Right lobe of liver (tissue), 6 donors: ENCODE measurements at regions not wholly inside any gene's neighbourhood (a gene's known extent, or its start where the extent isn't known, plus 50 kb on each side); places are given as distances from the start of the nearest gene placed in this dataset.

Experiments
- ATAC-seq, 4 donors: fragments of 200-7000 bp; cut with Tn5 transposase; one replicate each; pipeline ENCODE4 v1.9.1; 2020; ENCODE audit warnings: mild to moderate bottlenecking in 4 of 4, moderate library complexity in 4 of 4
- DNase-seq, 3 donors: peaks; one replicate each; pipeline ENCODE4 v3.0.0-alpha.2; 2020
- H3K27ac ChIP-seq, 3 donors: fragments of 200-600 bp; one replicate each; pipeline ENCODE4 v1.8.0; 2022
- H3K27me3 ChIP-seq, 2 donors: fragments of 200-600 bp; one replicate each; pipeline ENCODE4 v1.8.0; 2022
- H3K36me3 ChIP-seq, 4 donors: fragments of 200-600 bp; sonication (generic) in 1 of 4; one replicate each; pipeline versions ENCODE4 v1.5.1 to v1.8.0; 2017 to 2022; ENCODE audit warnings: control low read depth in 1 of 4
- H3K4me1 ChIP-seq, 4 donors: fragments of 200-600 bp; sonication (generic) in 1 of 4; one replicate each; pipeline versions ENCODE4 v1.5.1 to v1.8.0; 2017 to 2022; ENCODE audit warnings: control low read depth in 1 of 4
- H3K4me3 ChIP-seq, 3 donors: fragments of 200-600 bp; one replicate each; pipeline ENCODE4 v1.8.0; 2022
- H3K9me3 ChIP-seq, 4 donors: fragments of 200-600 bp; sonication (generic) in 1 of 4; one replicate each; pipeline versions ENCODE4 v1.5.1 to v1.8.0; 2017 to 2022; ENCODE audit warnings: control low read depth in 1 of 4
- CTCF ChIP-seq, 4 donors: fragments of 200-600 bp in 3 of 4; fragments of 450-650 bp in 1 of 4; IDR thresholded peaks; one replicate each; pipeline versions ENCODE4 v1.5.1 to v1.8.0; 2016 to 2022; ENCODE audit warnings: antibody characterized with exemption in 4 of 4, mild to moderate bottlenecking in 2 of 4
- POLR2A ChIP-seq: fragments of 450-650 bp; IDR thresholded peaks from one replicate; pipeline ENCODE4 v1.6.1; 2017; ENCODE audit warnings: antibody characterized with exemption, mild to moderate bottlenecking
- WGBS: methylation state at CpG from one replicate; pipeline ENCODE4 v1.1.6; 2018; ENCODE audit warnings: low coverage, low lambda C conversion rate; ENCODE audit not compliant: insufficient coverage; ENCODE audit errors: missing lambda C conversion rate; 5-methylcytosine and 5-hydroxymethylcytosine counted together
- intact Hi-C, 2 donors: fragments of 100-400 bp; cut with DNase I; formaldehyde crosslinking; loops; one replicate each; pipeline versions ENCODE4 v1.11.2 to v1.14.1; 2022
- donor health status: DM: no; HTN: yes; CAD: no.
- donor health status: DM: no; HTN: no; CAD: no.
- donor health status: DM: no; HTN: no; CAD: no.
- donor health status: DM: no; HTN: yes; CAD: no.
- donor health status: DM: no; HTN: yes; CAD: no.

- H3K4me1 ChIP-seq = no peaks in the 10 kb centered on the region
- 77% methylated on average over 6 of the region's 12 CpGs for WGBS
- DNase-seq = no peak
- no peaks in the 10 kb centered on the region for H3K9me3 ChIP-seq
- intact Hi-C loops = no loop called here
- H3K4me3 ChIP-seq = no peak overlapping the region
- no peak overlapping the region for H3K27ac ChIP-seq
- no peaks in the 10 kb centered on the region for H3K36me3 ChIP-seq
- H3K27me3 ChIP-seq = no peaks in the 10 kb centered on the region
- no peak for TF ChIP-seq POLR2A
- TF ChIP-seq CTCF (IDR thresholded peaks at IDR 0.05) = no peak
- peak in 1 of 4 donors; percentile 24 for ATAC-seq
Observed at GRCh38 chr10:43879742-43880141, 231.1 kb upstream of the ZNF32 start.

- ATAC-seq (no peak), DNase-seq (no peak)
- 73% methylated on average over 4 of the region's 7 CpGs for WGBS
- no peak overlapping the region for H3K27ac ChIP-seq
- no peaks in the 10 kb centered on the region for H3K4me1 ChIP-seq
- H3K36me3 ChIP-seq = no peaks in the 10 kb centered on the region
- intact Hi-C loops = no loop called here
- H3K27me3 ChIP-seq = no peaks in the 10 kb centered on the region
- H3K4me3 ChIP-seq = no peak overlapping the region
- H3K9me3 ChIP-seq = no peaks in the 10 kb centered on the region
- TF ChIP-seq POLR2A (no peak), CTCF (IDR thresholded peaks at IDR 0.05) (no peak)
Observed at GRCh38 chr10:43879162-43879561, 230.5 kb upstream of the ZNF32 start.

- ATAC-seq (peak; percentile 62 to 80 (median 73)), DNase-seq (peak in 1 of 3 donors; percentile 55)
- H3K27ac ChIP-seq = no peak overlapping the region
Observed at GRCh38 chr10:43878386-43878785, 229.7 kb upstream of the ZNF32 start.

DNA sequence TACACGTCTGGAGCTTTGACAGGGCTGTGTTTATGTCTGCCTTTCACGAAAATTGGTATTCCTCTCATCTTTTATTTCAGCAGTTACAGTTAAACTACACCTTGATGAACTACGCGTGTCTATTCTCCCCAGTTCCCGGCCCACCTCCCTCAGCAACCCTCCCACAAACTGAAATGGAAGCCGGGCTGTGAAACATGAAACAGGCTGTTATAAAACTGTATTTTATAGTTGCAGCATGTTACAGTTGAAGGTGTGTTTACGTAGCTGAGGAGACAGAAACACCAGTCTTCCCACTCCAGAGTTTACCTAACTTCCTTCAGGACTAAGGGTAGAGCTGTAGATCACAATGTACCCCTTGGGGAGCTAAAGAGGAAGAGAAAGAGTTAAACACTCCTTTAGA is 228.3 kb upstream of the ZNF32 start:
- H3K4me3 ChIP-seq = no peak overlapping the region
- no peaks in the 10 kb centered on the region for H3K27me3 ChIP-seq
- H3K9me3 ChIP-seq = no peaks in the 10 kb centered on the region
- WGBS = 80% methylated on average over 6 of the region's 7 CpGs
- no peak for DNase-seq
- H3K27ac ChIP-seq = no peak overlapping the region
- ATAC-seq = no peak
- no peak for TF ChIP-seq POLR2A
- no peak for TF ChIP-seq CTCF (IDR thresholded peaks at IDR 0.05)
- H3K36me3 ChIP-seq = no peaks in the 10 kb centered on the region
- intact Hi-C loops = no loop called here
- H3K4me1 ChIP-seq = no peaks in the 10 kb centered on the region

More at GRCh38 chr10:43878386-43878785, 229.7 kb upstream of the ZNF32 start:
- intact Hi-C loops = no loop called here
- no peaks in the 10 kb centered on the region for H3K36me3 ChIP-seq
- no peaks in the 10 kb centered on the region for H3K27me3 ChIP-seq
- no peaks in the 10 kb centered on the region for H3K4me1 ChIP-seq
- H3K4me3 ChIP-seq = no peak overlapping the region
- no peak for TF ChIP-seq POLR2A
- TF ChIP-seq CTCF (IDR thresholded peaks at IDR 0.05) = no peak
- WGBS = 51% methylated on average over 9 of the region's 10 CpGs
- H3K9me3 ChIP-seq = no peaks in the 10 kb centered on the region

- H3K36me3 ChIP-seq = no peaks in the 10 kb centered on the region
- no peak for ATAC-seq
- DNase-seq = no peak
- 43% methylated on average over 8 of the region's 10 CpGs for WGBS
- intact Hi-C loops = no loop called here
- H3K4me1 ChIP-seq = no peaks in the 10 kb centered on the region
- H3K4me3 ChIP-seq = no peak overlapping the region
- no peak for TF ChIP-seq CTCF (IDR thresholded peaks at IDR 0.05)
- no peak for TF ChIP-seq POLR2A
- H3K27ac ChIP-seq = no peak overlapping the region
- H3K27me3 ChIP-seq = no peaks in the 10 kb centered on the region
- H3K9me3 ChIP-seq = no peaks in the 10 kb centered on the region
Observed at GRCh38 chr10:43874984-43875383, 226.3 kb upstream of the ZNF32 start.
